ENCODE measurements at regions not wholly inside any gene's neighbourhood (a gene's known extent, or its start where the extent isn't known, plus 50 kb on each side); places are given as distances from the start of the nearest gene placed in this dataset.
"Not testable (repeated sequence)": the region's sequence is repeated elsewhere in the genome, so short reads cannot be mapped to it uniquely, and the experiment has no call there.

- DNase-seq, result no peak
These were observed 1672.9 kb upstream of the WWC1 start for GRCh38 chr5:166618526-166618925.

- no peak for DNase-seq
These were observed 1666.9 kb upstream of the WWC1 start for GRCh38 chr5:166624573-166624972.

- no peak for DNase-seq
These were observed 1666.1 kb upstream of the WWC1 start for GRCh38 chr5:166625210-166625865.

GRCh38 chr5:166637295-166637694 is 1654.2 kb upstream of the WWC1 start:
- no peak for DNase-seq

- no peak for DNase-seq
These were observed 1652.3 kb upstream of the WWC1 start for GRCh38 chr5:166639151-166639550.

GRCh38 chr5:166640136-166640535 is 1651.3 kb upstream of the WWC1 start:
- not testable (repeated sequence) for DNase-seq

- DNase-seq, result no peak
These were observed 1642.7 kb upstream of the WWC1 start for GRCh38 chr5:166648736-166649135.

GRCh38 chr5:166649676-166650075 is 1641.8 kb upstream of the WWC1 start:
- no peak for DNase-seq

- DNase-seq, result no peak
These were observed 1640.2 kb upstream of the WWC1 start for GRCh38 chr5:166651234-166651633.

- DNase-seq, result no peak
These were observed 1619.6 kb upstream of the WWC1 start for GRCh38 chr5:166671811-166672210.

GRCh38 chr5:166672431-166672830 is 1619.0 kb upstream of the WWC1 start:
- DNase-seq, result no peak

GRCh38 chr5:166677891-166678290 is 1613.6 kb upstream of the WWC1 start:
- DNase-seq, result no peak

GRCh38 chr5:166679331-166679730 is 1612.1 kb upstream of the WWC1 start:
- DNase-seq, result no peak

- DNase-seq, result no peak
These were observed 1596.1 kb upstream of the WWC1 start for GRCh38 chr5:166695326-166695725.

GRCh38 chr5:166708291-166708690 is 1583.2 kb upstream of the WWC1 start:
- DNase-seq, result no peak

GRCh38 chr5:166709691-166710090 is 1581.8 kb upstream of the WWC1 start:
- no peak for DNase-seq

GRCh38 chr5:166710271-166710670 is 1581.2 kb upstream of the WWC1 start:
- DNase-seq, result no peak

- DNase-seq, result no peak
These were observed 1578.8 kb upstream of the WWC1 start for GRCh38 chr5:166712447-166713185.

- no peak for DNase-seq
These were observed 1578.2 kb upstream of the WWC1 start for GRCh38 chr5:166713295-166713694.

- DNase-seq, result no peak
These were observed 1574.5 kb upstream of the WWC1 start for GRCh38 chr5:166716856-166717492.

GRCh38 chr5:166719991-166720390 is 1571.5 kb upstream of the WWC1 start:
- no peak for DNase-seq

GRCh38 chr5:166722939-166723338 is 1568.5 kb upstream of the WWC1 start:
- no peak for DNase-seq

- DNase-seq, result no peak
These were observed 1567.2 kb upstream of the WWC1 start for GRCh38 chr5:166724284-166724683.

- no peak for DNase-seq
These were observed 1565.9 kb upstream of the WWC1 start for GRCh38 chr5:166725593-166725992.
